ENCODE measurements at regions not wholly inside any gene's neighbourhood (a gene's known extent, or its start where the extent isn't known, plus 50 kb on each side); places are given as distances from the start of the nearest gene placed in this dataset.

DNA sequence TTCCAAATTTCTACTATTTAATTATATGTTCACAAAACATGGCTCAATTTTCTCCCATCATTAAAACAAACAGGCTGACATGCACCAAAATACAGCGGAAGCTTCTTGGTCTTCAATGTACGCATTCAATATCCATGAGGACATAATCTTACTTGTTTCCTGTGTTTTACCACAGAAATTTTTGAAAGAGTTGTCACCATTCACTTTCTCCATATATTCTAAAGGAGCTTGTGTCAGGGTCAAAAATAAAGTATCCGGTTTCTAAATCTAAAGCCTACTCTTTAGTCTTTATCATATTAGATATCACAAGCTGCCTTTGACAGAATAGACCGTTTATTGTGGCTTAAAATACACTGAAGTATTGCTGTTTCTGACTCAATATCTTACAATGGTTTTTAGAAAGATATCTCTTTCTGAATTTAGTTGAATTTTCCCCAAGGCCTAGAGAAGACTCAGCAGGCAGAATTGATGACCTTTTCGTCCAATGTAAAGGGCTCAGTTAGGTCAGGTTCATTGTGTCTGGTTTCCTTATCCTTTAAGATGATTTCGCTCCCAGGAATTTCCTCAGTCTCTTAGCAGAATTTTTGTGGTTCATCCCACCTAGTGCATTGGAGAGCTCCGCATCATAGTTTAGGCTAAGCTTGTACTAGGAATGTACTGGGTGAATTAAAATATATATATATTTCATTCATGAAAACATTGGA lies 717.2 kb downstream of the NCAM2 start:
- H3K4me1 ChIP-seq: no peaks in the 10 kb centered on the region
- intact Hi-C loops (cut with DNase I; ENCODE audit: low total_unique reads): no loop called here
- H3K36me3 ChIP-seq: no peaks in the 10 kb centered on the region
- DNase-seq (ENCODE audit: low spot score in 2 of 2): no peak
- H3K27ac ChIP-seq: no peak overlapping the region
- no peaks in the 10 kb centered on the region for H3K9me3 ChIP-seq
- no peaks in the 10 kb centered on the region for H3K27me3 ChIP-seq
- no peak overlapping the region for H3K4me3 ChIP-seq
- TF ChIP-seq CTCF (IDR thresholded peaks at IDR 0.05) (no peak), POLR2AphosphoS5 (IDR thresholded peaks at IDR 0.05) (no peak), POLR2A (IDR thresholded peaks at IDR 0.05) (no peak)

DNA sequence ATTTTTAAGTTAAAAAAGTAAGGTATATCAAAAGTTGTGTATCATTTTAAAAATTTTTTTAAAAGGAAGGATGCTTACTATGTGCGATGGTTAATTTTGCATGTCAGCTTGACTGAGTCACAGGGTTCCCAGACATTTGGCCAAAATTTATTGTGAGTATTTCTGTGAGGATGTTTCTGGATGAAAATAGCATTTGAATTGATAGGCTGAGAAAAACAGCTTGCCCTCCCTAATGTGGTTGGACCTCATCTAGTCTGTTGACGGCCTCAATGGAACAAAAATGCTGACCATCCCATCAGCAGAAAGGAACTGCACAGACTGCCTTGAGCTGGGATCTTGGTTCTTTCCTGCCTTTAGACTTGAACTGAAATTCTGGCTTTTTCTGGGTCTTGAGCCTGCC lies 724.5 kb downstream of the NCAM2 start:
- intact Hi-C loops (cut with DNase I; ENCODE audit: low total_unique reads): no loop called here
- Histone ChIP-seq H3K36me3 (no peaks in the 10 kb centered on the region), H3K4me1 (no peaks in the 10 kb centered on the region), H3K4me3 (no peak overlapping the region), H3K9me3 (no peaks in the 10 kb centered on the region), H3K27ac (no peak overlapping the region), H3K27me3 (no peaks in the 10 kb centered on the region)
- TF ChIP-seq CTCF (IDR thresholded peaks at IDR 0.05) (no peak), POLR2A (IDR thresholded peaks at IDR 0.05) (no peak), POLR2AphosphoS5 (IDR thresholded peaks at IDR 0.05) (no peak)
- no peak for DNase-seq (ENCODE audit: low spot score in 2 of 2)

GRCh38 chr21:21730512-21730911 lies 732.3 kb downstream of the NCAM2 start:
- H3K4me3 ChIP-seq: no peak overlapping the region
- H3K4me1 ChIP-seq: no peaks in the 10 kb centered on the region
- H3K27ac ChIP-seq: no peak overlapping the region
- intact Hi-C loops (cut with DNase I; ENCODE audit: low total_unique reads): no loop called here
- H3K36me3 ChIP-seq: peaks cover 7% of the 10 kb centered on the region
- no peak for DNase-seq (ENCODE audit: low spot score in 2 of 2)
- H3K27me3 ChIP-seq: no peaks in the 10 kb centered on the region
- no peak for TF ChIP-seq CTCF (IDR thresholded peaks at IDR 0.05)
- TF ChIP-seq POLR2AphosphoS5 (IDR thresholded peaks at IDR 0.05): no peak
- TF ChIP-seq POLR2A (IDR thresholded peaks at IDR 0.05): no peak
- no peaks in the 10 kb centered on the region for H3K9me3 ChIP-seq

- no peaks in the 10 kb centered on the region for H3K27me3 ChIP-seq
- H3K4me3 ChIP-seq: no peak overlapping the region
- H3K4me1 ChIP-seq: no peaks in the 10 kb centered on the region
- intact Hi-C loops (cut with DNase I; ENCODE audit: low total_unique reads): no loop called here
- no peak for DNase-seq (ENCODE audit: low spot score in 2 of 2)
- TF ChIP-seq POLR2AphosphoS5 (IDR thresholded peaks at IDR 0.05) (no peak), POLR2A (IDR thresholded peaks at IDR 0.05) (no peak), CTCF (IDR thresholded peaks at IDR 0.05) (no peak)
- H3K27ac ChIP-seq: no peak overlapping the region
- H3K36me3 ChIP-seq: peaks cover 7% of the 10 kb centered on the region
- H3K9me3 ChIP-seq: no peaks in the 10 kb centered on the region
Observed at GRCh38 chr21:21731626-21732025, 733.4 kb downstream of the NCAM2 start.

- DNase-seq (ENCODE audit: low spot score in 2 of 2): no peak
- intact Hi-C loops (cut with DNase I; ENCODE audit: low total_unique reads): no loop called here
- H3K9me3 ChIP-seq: no peaks in the 10 kb centered on the region
- peaks cover 7% of the 10 kb centered on the region for H3K36me3 ChIP-seq
- H3K27me3 ChIP-seq: no peaks in the 10 kb centered on the region
- no peak overlapping the region for H3K4me3 ChIP-seq
- no peak overlapping the region for H3K27ac ChIP-seq
- no peaks in the 10 kb centered on the region for H3K4me1 ChIP-seq
- no peak for TF ChIP-seq POLR2AphosphoS5 (IDR thresholded peaks at IDR 0.05)
- no peak for TF ChIP-seq POLR2A (IDR thresholded peaks at IDR 0.05)
- no peak for TF ChIP-seq CTCF (IDR thresholded peaks at IDR 0.05)
Observed at GRCh38 chr21:21734088-21734487, 735.9 kb downstream of the NCAM2 start.

Data from breast epithelium (tissue), 4 donors.